HFFc6 (cell line): ENCODE measurements at regions not wholly inside any gene's neighbourhood (a gene's known extent, or its start where the extent isn't known, plus 50 kb on each side); places are given as distances from the start of the nearest gene placed in this dataset.

Experiments
- DNase-seq: peaks from one replicate; pipeline ENCODE4 v3.0.0-alpha.2; 2018
- H3K27ac Mint-ChIP-seq: 2 replicates; pipeline ENCODE4 v1.8.0; 2020; ENCODE audit warnings: mild to moderate bottlenecking, mixed read lengths
- H3K27me3 Mint-ChIP-seq: 2 replicates; pipeline ENCODE4 v1.8.0; 2021; ENCODE audit warnings: mild to moderate bottlenecking, moderate library complexity, mixed read lengths; ENCODE audit not compliant: insufficient read depth
- H3K36me3 Mint-ChIP-seq: 2 replicates; pipeline ENCODE4 v1.8.0; 2021; ENCODE audit warnings: low read depth, mixed read lengths
- H3K4me1 Mint-ChIP-seq: 2 replicates; pipeline ENCODE4 v1.8.0; 2020; ENCODE audit warnings: low read depth, mixed read lengths
- H3K4me3 Mint-ChIP-seq: 2 replicates; pipeline ENCODE4 v1.8.0; 2020; ENCODE audit warnings: mild to moderate bottlenecking, moderate library complexity, mixed read lengths
- H3K9me3 Mint-ChIP-seq: 2 replicates; pipeline ENCODE4 v1.8.0; 2020; ENCODE audit warnings: mild to moderate bottlenecking, mixed read lengths
- CTCF ChIP-seq: fragments of 200-600 bp; sonication (generic); IDR thresholded peaks from 2 replicates; pipeline ENCODE4 v1.5.0; 2021; ENCODE audit warnings: antibody characterized with exemption, mild to moderate bottlenecking

GRCh38 chr5:73323466-73323865 lies 125.1 kb downstream of the FOXD1 start:
- Mint-ChIP-seq H3K27ac (no peak overlapping the region), H3K9me3 (peaks cover under 1% of the 10 kb centered on the region; the same call in 1 of the 2 replicates), H3K36me3 (peaks cover 6% of the 10 kb centered on the region), H3K27me3 (peaks cover 2% of the 10 kb centered on the region; the same call in 1 of the 2 replicates), H3K4me1 (peaks cover 53% of the 10 kb centered on the region), H3K4me3 (no peak overlapping the region)
- no peak for TF ChIP-seq CTCF
- DNase-seq, result no peak

- no peak for DNase-seq
- H3K36me3 Mint-ChIP-seq, result peaks cover 10% of the 10 kb centered on the region
- H3K9me3 Mint-ChIP-seq, result peaks cover 3% of the 10 kb centered on the region; the same call in 1 of the 2 replicates
- peaks cover 48% of the 10 kb centered on the region for H3K4me1 Mint-ChIP-seq
- H3K4me3 Mint-ChIP-seq, result peak overlapping the region; percentile 17
- H3K27me3 Mint-ChIP-seq, result peaks cover 2% of the 10 kb centered on the region; the same call in 1 of the 2 replicates
- no peak for TF ChIP-seq CTCF
- H3K27ac Mint-ChIP-seq, result peak overlapping the region; percentile 86
These were observed 126.0 kb downstream of the FOXD1 start for GRCh38 chr5:73322437-73323076.

GRCh38 chr5:73321757-73322436 lies 126.7 kb downstream of the FOXD1 start:
- H3K4me3 Mint-ChIP-seq, result peak overlapping the region; percentile 17
- H3K36me3 Mint-ChIP-seq, result peaks cover 10% of the 10 kb centered on the region
- no peak for TF ChIP-seq CTCF
- H3K27ac Mint-ChIP-seq, result peak overlapping the region; percentile 86
- peaks cover 45% of the 10 kb centered on the region for H3K4me1 Mint-ChIP-seq
- H3K9me3 Mint-ChIP-seq, result peaks cover 3% of the 10 kb centered on the region; the same call in 1 of the 2 replicates
- H3K27me3 Mint-ChIP-seq, result peaks cover 2% of the 10 kb centered on the region; the same call in 1 of the 2 replicates
- peak; percentile 93 for DNase-seq

- Mint-ChIP-seq H3K9me3 (peaks cover 3% of the 10 kb centered on the region; the same call in 1 of the 2 replicates), H3K4me3 (no peak overlapping the region), H3K4me1 (peaks cover 50% of the 10 kb centered on the region), H3K27ac (no peak overlapping the region), H3K27me3 (no peaks in the 10 kb centered on the region; the same call in 1 of the 2 replicates), H3K36me3 (peaks cover 10% of the 10 kb centered on the region)
- no peak for TF ChIP-seq CTCF
- DNase-seq, result no peak
These were observed 129.5 kb downstream of the FOXD1 start for GRCh38 chr5:73319036-73319435.

GRCh38 chr5:73318308-73318719 lies 130.3 kb downstream of the FOXD1 start:
- Mint-ChIP-seq H3K27me3 (no peaks in the 10 kb centered on the region; the same call in 1 of the 2 replicates), H3K4me3 (no peak overlapping the region), H3K4me1 (peaks cover 53% of the 10 kb centered on the region), H3K9me3 (peaks cover 3% of the 10 kb centered on the region; the same call in 1 of the 2 replicates), H3K27ac (peak overlapping the region; percentile 18; the same call in 1 of the 2 replicates), H3K36me3 (peaks cover 10% of the 10 kb centered on the region)
- no peak for TF ChIP-seq CTCF
- DNase-seq, result no peak
